Panc1 (cell line): ENCODE measurements at regions not wholly inside any gene's neighbourhood (a gene's known extent, or its start where the extent isn't known, plus 50 kb on each side); places are given as distances from the start of the nearest gene placed in this dataset.

Experiments
- ATAC-seq: fragments of 200-7000 bp; cut with Tn5 transposase; 2 replicates; pipeline ENCODE4 v1.9.1; 2020; ENCODE audit warnings: mild to moderate bottlenecking, moderate library complexity
- BruUV-seq: library from RNA; stranded (reverse); fragments of 400-500 nt; replicated peaks from 2 replicates; lab custom pipeline; 2021; lab: Mats Ljungman, UMichigan
- CTCF ChIA-PET: fragments of 300-600 bp; sonication (Branson Sonifier 250); formaldehyde crosslinking; loops from one replicate; lab custom pipeline; 2022; ENCODE audit warnings: antibody characterized with exemption; lab: Charles Lee
- POLR2A ChIA-PET: fragments of 300-600 bp; sonication (Branson Sonifier 250); formaldehyde crosslinking; loops from one replicate; lab custom pipeline; 2022; ENCODE audit warnings: antibody characterized with exemption; lab: Charles Lee
- DNase-seq: peaks from one replicate; pipeline ENCODE4 v3.0.0-alpha.2; 2010; ENCODE audit warnings: low read depth, low spot score
- H3K27ac ChIP-seq: 2 replicates; pipeline ENCODE4 v1.5.1; 2011; ENCODE audit warnings: mild to moderate bottlenecking, low read length, inconsistent platforms
- H3K27me3 ChIP-seq: fragments of 200-500 bp; sonication (Bioruptor generic); 2 replicates; pipeline ENCODE4 v1.6.0; 2014; ENCODE audit warnings: low read length, inconsistent platforms; ENCODE audit not compliant: control insufficient read depth, insufficient read depth
- H3K36me3 ChIP-seq: fragments of 200-500 bp; sonication (Bioruptor generic); 2 replicates; pipeline ENCODE4 v1.5.1; 2014; ENCODE audit warnings: inconsistent platforms, mild to moderate bottlenecking, low read length, moderate library complexity; ENCODE audit not compliant: control insufficient read depth, insufficient read depth
- H3K4me1 ChIP-seq: 2 replicates; pipeline ENCODE4 v1.5.1; 2011; ENCODE audit warnings: inconsistent platforms, mild to moderate bottlenecking, low read length, moderate library complexity; ENCODE audit not compliant: control insufficient read depth, insufficient read depth
- H3K4me3 ChIP-seq, 2 experiments: 2 replicates each; pipeline ENCODE4 v1.5.1; 2011 to 2012; ENCODE audit warnings: low read depth in 2 of 2, low read length in 2 of 2, mild to moderate bottlenecking in 2 of 2, inconsistent platforms in 1 of 2, moderate library complexity in 1 of 2
- H3K9me3 ChIP-seq: fragments of 200-500 bp; sonication (Bioruptor generic); 2 replicates; pipeline ENCODE4 v1.5.1; 2014; ENCODE audit warnings: low read depth, mild to moderate bottlenecking, inconsistent platforms, low read length, moderate library complexity; ENCODE audit not compliant: control insufficient read depth, insufficient read depth
- POLR2AphosphoS5 ChIP-seq: IDR thresholded peaks from 2 replicates; pipeline ENCODE4 v1.6.1; 2012; ENCODE audit warnings: mild to moderate bottlenecking, low read depth, low read length, moderate library complexity
- REST ChIP-seq, 2 experiments: IDR thresholded peaks; 2 replicates each; pipeline ENCODE4 v1.6.1; 2011 to 2012; ENCODE audit warnings: low read depth in 2 of 2, control low read depth in 1 of 2, low read length in 1 of 2, mild to moderate bottlenecking in 1 of 2, moderate library complexity in 1 of 2; ENCODE audit not compliant: insufficient read depth in 1 of 2
- SIN3A ChIP-seq: IDR thresholded peaks from 2 replicates; pipeline ENCODE4 v1.6.1; 2012; ENCODE audit warnings: low read depth, mild to moderate bottlenecking, low read length, moderate library complexity, borderline replicate concordance; ENCODE audit not compliant: insufficient read depth
- TCF7L2 ChIP-seq: IDR thresholded peaks from 2 replicates; pipeline ENCODE4 v1.6.1; 2011; ENCODE audit warnings: mild to moderate bottlenecking, low read depth, low read length, inconsistent platforms
- in situ Hi-C: cut with HindIII; loops from 2 replicates; pipeline ENCODE4 v1.10.0; 2016; ENCODE audit warnings: low sequenced_read_pairs, low pct_unique_long_range_greater_than_20kb
- intact Hi-C: fragments of 100-400 bp; cut with micrococcal nuclease; formaldehyde crosslinking; loops from one replicate; pipeline ENCODE4 v1.10.0; 2022; ENCODE audit not compliant: unreplicated experiment
- TF ChIP-seq, protein P1 (sequence below): fragments of 450-650 bp; IDR thresholded peaks from 2 replicates; pipeline ENCODE4 v1.5.1; 2017; ENCODE audit warnings: mild to moderate bottlenecking

DNA sequence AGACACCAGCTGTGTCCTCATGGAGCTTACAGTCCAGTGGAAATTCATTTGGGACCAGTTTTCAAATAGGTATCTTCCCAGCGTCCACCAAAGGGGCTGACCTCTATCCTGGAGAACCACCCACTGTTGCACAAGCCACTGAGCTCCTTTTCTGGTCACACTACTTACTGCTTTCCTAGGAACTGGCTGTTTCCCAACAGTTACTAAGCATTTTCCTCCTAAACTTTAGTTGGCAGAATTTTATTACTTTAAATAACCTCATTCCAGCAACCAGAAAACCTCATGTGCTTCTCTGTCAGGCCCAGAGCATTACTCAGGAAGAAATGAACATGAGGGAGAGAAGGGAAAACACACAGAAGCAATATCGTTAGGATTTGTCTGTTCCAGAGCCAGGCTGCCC lies 183.1 kb downstream of the GPAM start:
- no TSS peak for BruUV-seq
- Histone ChIP-seq H3K27ac (no peak overlapping the region), H3K4me3 (no peak overlapping the region), H3K4me1 (no peaks in the 10 kb centered on the region), H3K9me3 (no peaks in the 10 kb centered on the region), H3K36me3 (no peaks in the 10 kb centered on the region), H3K27me3 (0 out of 2 replicates have a peak, but pooled peaks cover 2% of the 10 kb centered on the region)
- no peak for TF ChIP-seq POLR2AphosphoS5
- TF ChIP-seq, protein P1, sequence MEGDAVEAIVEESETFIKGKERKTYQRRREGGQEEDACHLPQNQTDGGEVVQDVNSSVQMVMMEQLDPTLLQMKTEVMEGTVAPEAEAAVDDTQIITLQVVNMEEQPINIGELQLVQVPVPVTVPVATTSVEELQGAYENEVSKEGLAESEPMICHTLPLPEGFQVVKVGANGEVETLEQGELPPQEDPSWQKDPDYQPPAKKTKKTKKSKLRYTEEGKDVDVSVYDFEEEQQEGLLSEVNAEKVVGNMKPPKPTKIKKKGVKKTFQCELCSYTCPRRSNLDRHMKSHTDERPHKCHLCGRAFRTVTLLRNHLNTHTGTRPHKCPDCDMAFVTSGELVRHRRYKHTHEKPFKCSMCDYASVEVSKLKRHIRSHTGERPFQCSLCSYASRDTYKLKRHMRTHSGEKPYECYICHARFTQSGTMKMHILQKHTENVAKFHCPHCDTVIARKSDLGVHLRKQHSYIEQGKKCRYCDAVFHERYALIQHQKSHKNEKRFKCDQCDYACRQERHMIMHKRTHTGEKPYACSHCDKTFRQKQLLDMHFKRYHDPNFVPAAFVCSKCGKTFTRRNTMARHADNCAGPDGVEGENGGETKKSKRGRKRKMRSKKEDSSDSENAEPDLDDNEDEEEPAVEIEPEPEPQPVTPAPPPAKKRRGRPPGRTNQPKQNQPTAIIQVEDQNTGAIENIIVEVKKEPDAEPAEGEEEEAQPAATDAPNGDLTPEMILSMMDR = no peak
- DNase-seq (no peak), ATAC-seq (no peak)
- intact Hi-C loops (no loop called here), in situ Hi-C loops (no loop called here)
- ChIA-PET CTCF (no interaction called here), POLR2A (no interaction called here)

- CTCF ChIA-PET = no interaction called here
- intact Hi-C loops (no loop called here), in situ Hi-C loops (no loop called here)
These were observed 181.4 kb downstream of the GPAM start for GRCh38 chr10:112002206-112002605.

More at GRCh38 chr10:112002206-112002605, 181.4 kb downstream of the GPAM start:
- Histone ChIP-seq H3K4me3 (no peak overlapping the region), H3K27ac (no peak overlapping the region), H3K9me3 (no peaks in the 10 kb centered on the region), H3K27me3 (no peaks in the 10 kb centered on the region), H3K4me1 (no peaks in the 10 kb centered on the region), H3K36me3 (no peaks in the 10 kb centered on the region)
- POLR2A ChIA-PET = no interaction called here
- ATAC-seq (no peak), DNase-seq (no peak)
- no TSS peak for BruUV-seq
- TF ChIP-seq TCF7L2 (no peak), POLR2AphosphoS5 (no peak), REST (IDR thresholded peaks at IDR 0.05; ENCODE audit: insufficient read depth in 1 of 2, low read depth in 2 of 2, low read length in 1 of 2) (no peak), SIN3A (no peak)
- TF ChIP-seq, protein P1 = no peak
